GM21576 (cell line): ENCODE measurements at regions not wholly inside any gene's neighbourhood (a gene's known extent, or its start where the extent isn't known, plus 50 kb on each side); places are given as distances from the start of the nearest gene placed in this dataset.
"Not testable (repeated sequence)": the region's sequence is repeated elsewhere in the genome, so short reads cannot be mapped to it uniquely, and the experiment has no call there.

Source experiments
- ATAC-seq: cut with Tn5 transposase; IDR thresholded peaks from one replicate; pipeline ENCODE4 v1.9.1; 2021; ENCODE audit warnings: mild to moderate bottlenecking, moderate library complexity; ENCODE audit not compliant: unreplicated experiment

- ATAC-seq: no peak
Observed at GRCh38 chr2:35963357-35963756, 392.2 kb upstream of the CRIM1 start.

GRCh38 chr2:35962585-35963146 lies 392.9 kb upstream of the CRIM1 start:
- no peak for ATAC-seq

GRCh38 chr2:35960596-35960995 lies 395.0 kb upstream of the CRIM1 start:
- no peak for ATAC-seq

- ATAC-seq: not testable (repeated sequence)
Observed at GRCh38 chr2:35957053-35957452, 398.5 kb upstream of the CRIM1 start.

GRCh38 chr2:35946478-35946877 lies 409.1 kb upstream of the CRIM1 start:
- ATAC-seq: no peak

- no peak for ATAC-seq
Observed at GRCh38 chr2:35938838-35939237, 416.7 kb upstream of the CRIM1 start.

- no peak for ATAC-seq
Observed at GRCh38 chr2:35933031-35933430, 422.5 kb upstream of the CRIM1 start.

- ATAC-seq: no peak
Observed at GRCh38 chr2:35932276-35932963, 423.2 kb upstream of the CRIM1 start.

GRCh38 chr2:35931626-35932025 lies 424.0 kb upstream of the CRIM1 start:
- ATAC-seq: no peak

- no peak for ATAC-seq
Observed at GRCh38 chr2:35931115-35931514, 424.5 kb upstream of the CRIM1 start.

- ATAC-seq: no peak
Observed at GRCh38 chr2:35929551-35929950, 426.0 kb upstream of the CRIM1 start.

- no peak for ATAC-seq
Observed at GRCh38 chr2:35920061-35920460, 435.5 kb upstream of the CRIM1 start.

GRCh38 chr2:35915261-35915660 lies 440.3 kb upstream of the CRIM1 start:
- no peak for ATAC-seq

- no peak for ATAC-seq
Observed at GRCh38 chr2:35891936-35892335, 463.6 kb upstream of the CRIM1 start.

GRCh38 chr2:35891528-35891927 lies 464.1 kb upstream of the CRIM1 start:
- ATAC-seq: no peak

- no peak for ATAC-seq
Observed at GRCh38 chr2:35887146-35887545, 468.4 kb upstream of the CRIM1 start.

GRCh38 chr2:35873921-35874320 lies 481.7 kb upstream of the CRIM1 start:
- ATAC-seq: no peak

- no peak for ATAC-seq
Observed at GRCh38 chr2:35871672-35872071, 483.9 kb upstream of the CRIM1 start.

- ATAC-seq: no peak
Observed at GRCh38 chr2:35870713-35871112, 484.9 kb upstream of the CRIM1 start.

GRCh38 chr2:35864141-35864540 lies 491.4 kb upstream of the CRIM1 start:
- ATAC-seq: no peak

GRCh38 chr2:35858216-35858615 lies 497.4 kb upstream of the CRIM1 start:
- ATAC-seq: no peak

GRCh38 chr2:35857498-35857897 lies 498.1 kb upstream of the CRIM1 start:
- ATAC-seq: no peak

- no peak for ATAC-seq
Observed at GRCh38 chr2:35831385-35831784, 524.2 kb upstream of the CRIM1 start.
